Panc1 (cell line): ENCODE measurements at regions not wholly inside any gene's neighbourhood (a gene's known extent, or its start where the extent isn't known, plus 50 kb on each side); places are given as distances from the start of the nearest gene placed in this dataset.

Source experiments
- ATAC-seq: fragments of 200-7000 bp; cut with Tn5 transposase; 2 replicates; pipeline ENCODE4 v1.9.1; 2020; ENCODE audit warnings: mild to moderate bottlenecking, moderate library complexity
- BruUV-seq: library from RNA; stranded (reverse); fragments of 400-500 nt; replicated peaks from 2 replicates; lab custom pipeline; 2021; lab: Mats Ljungman, UMichigan
- CTCF ChIA-PET: fragments of 300-600 bp; sonication (Branson Sonifier 250); formaldehyde crosslinking; loops from one replicate; lab custom pipeline; 2022; ENCODE audit warnings: antibody characterized with exemption; lab: Charles Lee
- POLR2A ChIA-PET: fragments of 300-600 bp; sonication (Branson Sonifier 250); formaldehyde crosslinking; loops from one replicate; lab custom pipeline; 2022; ENCODE audit warnings: antibody characterized with exemption; lab: Charles Lee
- DNase-seq: peaks from one replicate; pipeline ENCODE4 v3.0.0-alpha.2; 2010; ENCODE audit warnings: low read depth, low spot score
- H3K27ac ChIP-seq: 2 replicates; pipeline ENCODE4 v1.5.1; 2011; ENCODE audit warnings: mild to moderate bottlenecking, low read length, inconsistent platforms
- H3K27me3 ChIP-seq: fragments of 200-500 bp; sonication (Bioruptor generic); 2 replicates; pipeline ENCODE4 v1.6.0; 2014; ENCODE audit warnings: low read length, inconsistent platforms; ENCODE audit not compliant: control insufficient read depth, insufficient read depth
- H3K36me3 ChIP-seq: fragments of 200-500 bp; sonication (Bioruptor generic); 2 replicates; pipeline ENCODE4 v1.5.1; 2014; ENCODE audit warnings: inconsistent platforms, mild to moderate bottlenecking, low read length, moderate library complexity; ENCODE audit not compliant: control insufficient read depth, insufficient read depth
- H3K4me1 ChIP-seq: 2 replicates; pipeline ENCODE4 v1.5.1; 2011; ENCODE audit warnings: inconsistent platforms, mild to moderate bottlenecking, low read length, moderate library complexity; ENCODE audit not compliant: control insufficient read depth, insufficient read depth
- H3K4me3 ChIP-seq, 2 experiments: 2 replicates each; pipeline ENCODE4 v1.5.1; 2011 to 2012; ENCODE audit warnings: low read depth in 2 of 2, low read length in 2 of 2, mild to moderate bottlenecking in 2 of 2, inconsistent platforms in 1 of 2, moderate library complexity in 1 of 2
- H3K9me3 ChIP-seq: fragments of 200-500 bp; sonication (Bioruptor generic); 2 replicates; pipeline ENCODE4 v1.5.1; 2014; ENCODE audit warnings: low read depth, mild to moderate bottlenecking, inconsistent platforms, low read length, moderate library complexity; ENCODE audit not compliant: control insufficient read depth, insufficient read depth
- CTCF ChIP-seq: fragments of 450-650 bp; IDR thresholded peaks from 2 replicates; pipeline ENCODE4 v1.5.1; 2017; ENCODE audit warnings: mild to moderate bottlenecking
- POLR2AphosphoS5 ChIP-seq: IDR thresholded peaks from 2 replicates; pipeline ENCODE4 v1.6.1; 2012; ENCODE audit warnings: mild to moderate bottlenecking, low read depth, low read length, moderate library complexity
- REST ChIP-seq, 2 experiments: IDR thresholded peaks; 2 replicates each; pipeline ENCODE4 v1.6.1; 2011 to 2012; ENCODE audit warnings: low read depth in 2 of 2, control low read depth in 1 of 2, low read length in 1 of 2, mild to moderate bottlenecking in 1 of 2, moderate library complexity in 1 of 2; ENCODE audit not compliant: insufficient read depth in 1 of 2
- SIN3A ChIP-seq: IDR thresholded peaks from 2 replicates; pipeline ENCODE4 v1.6.1; 2012; ENCODE audit warnings: low read depth, mild to moderate bottlenecking, low read length, moderate library complexity, borderline replicate concordance; ENCODE audit not compliant: insufficient read depth
- TCF7L2 ChIP-seq: IDR thresholded peaks from 2 replicates; pipeline ENCODE4 v1.6.1; 2011; ENCODE audit warnings: mild to moderate bottlenecking, low read depth, low read length, inconsistent platforms
- in situ Hi-C: cut with HindIII; loops from 2 replicates; pipeline ENCODE4 v1.10.0; 2016; ENCODE audit warnings: low sequenced_read_pairs, low pct_unique_long_range_greater_than_20kb
- intact Hi-C: fragments of 100-400 bp; cut with micrococcal nuclease; formaldehyde crosslinking; loops from one replicate; pipeline ENCODE4 v1.10.0; 2022; ENCODE audit not compliant: unreplicated experiment

- ATAC-seq = no peak
- BruUV-seq = no TSS peak
- H3K36me3 ChIP-seq = no peaks in the 10 kb centered on the region
- H3K9me3 ChIP-seq = no peaks in the 10 kb centered on the region
- POLR2A ChIA-PET = no interaction called here
- intact Hi-C loops (no loop called here), in situ Hi-C loops (no loop called here)
- no peak for TF ChIP-seq TCF7L2
- TF ChIP-seq CTCF = no peak
- TF ChIP-seq POLR2AphosphoS5 = no peak
- TF ChIP-seq SIN3A = no peak
- H3K4me3 ChIP-seq = no peak overlapping the region
- no peaks in the 10 kb centered on the region for H3K27me3 ChIP-seq
- H3K27ac ChIP-seq = no peak overlapping the region
- H3K4me1 ChIP-seq = no peaks in the 10 kb centered on the region; the same call in 1 of the 2 replicates
- CTCF ChIA-PET = no interaction called here
- DNase-seq = no peak
These were observed 247.3 kb downstream of the DSEL start for GRCh38 chr18:67269206-67269605.

- ChIA-PET CTCF (no interaction called here), POLR2A (no interaction called here)
- ATAC-seq = no peak
- TF ChIP-seq SIN3A (no peak), POLR2AphosphoS5 (no peak), CTCF (no peak), REST (IDR thresholded peaks at IDR 0.05; ENCODE audit: insufficient read depth in 1 of 2, low read depth in 2 of 2, low read length in 1 of 2) (no peak), TCF7L2 (no peak)
- H3K9me3 ChIP-seq = no peaks in the 10 kb centered on the region
- no peak overlapping the region for H3K4me3 ChIP-seq
- no peaks in the 10 kb centered on the region for H3K27me3 ChIP-seq
- no peak overlapping the region; the same call in 1 of the 2 replicates for H3K27ac ChIP-seq
- H3K36me3 ChIP-seq = no peaks in the 10 kb centered on the region
- H3K4me1 ChIP-seq = no peaks in the 10 kb centered on the region; the same call in 1 of the 2 replicates
- BruUV-seq = no TSS peak
- no peak for DNase-seq
- intact Hi-C loops = no loop called here
- in situ Hi-C loops = no loop called here
These were observed 248.0 kb downstream of the DSEL start for GRCh38 chr18:67268530-67268929.
